GM23338 (cell line): ENCODE measurements at regions not wholly inside any gene's neighbourhood (a gene's known extent, or its start where the extent isn't known, plus 50 kb on each side); places are given as distances from the start of the nearest gene placed in this dataset.

ENCODE experiments used
- ATAC-seq: fragments of 200-7000 bp; cut with Tn5 transposase; 3 replicates; pipeline ENCODE4 v1.9.1; 2020
- DNase-seq: peaks from one replicate; pipeline ENCODE4 v3.0.0-alpha.2; 2015; ENCODE audit warnings: low spot score
- H2AFZ ChIP-seq: fragments of 200-600 bp; sonication (generic); 2 replicates; pipeline ENCODE4 v1.8.0; 2016; ENCODE audit warnings: antibody characterized with exemption, mild to moderate bottlenecking, moderate library complexity
- H3F3A ChIP-seq: fragments of 200-600 bp; sonication (generic); replicated peaks from 2 replicates; pipeline ENCODE4 v1.8.0; 2017; ENCODE audit warnings: antibody characterized with exemption, mixed run types, low read depth
- H3K27ac ChIP-seq: fragments of 200-600 bp; sonication (generic); 2 replicates; pipeline ENCODE4 v1.6.1; 2016; ENCODE audit warnings: low read depth
- H3K27me3 ChIP-seq: fragments of 200-600 bp; sonication (generic); 2 replicates; pipeline ENCODE4 v1.8.0; 2016; ENCODE audit warnings: mild to moderate bottlenecking, mixed run types, moderate library complexity; ENCODE audit not compliant: insufficient read depth
- H3K36me3 ChIP-seq: fragments of 200-600 bp; sonication (generic); 2 replicates; pipeline ENCODE4 v1.8.0; 2016; ENCODE audit warnings: mild to moderate bottlenecking; ENCODE audit not compliant: insufficient read depth
- H3K4me1 ChIP-seq: fragments of 200-600 bp; sonication (generic); 2 replicates; pipeline ENCODE4 v1.8.0; 2016; ENCODE audit warnings: mild to moderate bottlenecking, moderate library complexity; ENCODE audit not compliant: insufficient read depth
- H3K4me2 ChIP-seq: fragments of 200-600 bp; sonication (generic); 2 replicates; pipeline ENCODE4 v1.7.1; 2017; ENCODE audit warnings: mixed run types
- H3K4me3 ChIP-seq: fragments of 200-600 bp; sonication (generic); 2 replicates; pipeline ENCODE4 v1.6.1; 2016; ENCODE audit warnings: mixed run types
- H3K79me2 ChIP-seq: fragments of 200-600 bp; sonication (generic); replicated peaks from 2 replicates; pipeline ENCODE4 v1.8.0; 2017; ENCODE audit warnings: mild to moderate bottlenecking; ENCODE audit not compliant: insufficient read depth
- H3K9me2 ChIP-seq: fragments of 200-600 bp; sonication (generic); 2 replicates; pipeline ENCODE4 v1.8.0; 2017; ENCODE audit not compliant: insufficient read depth
- H4K20me1 ChIP-seq: fragments of 200-600 bp; sonication (generic); replicated peaks from 2 replicates; pipeline ENCODE4 v1.8.0; 2017; ENCODE audit warnings: mild to moderate bottlenecking; ENCODE audit not compliant: insufficient read depth
- H3K27ac Mint-ChIP-seq: 2 replicates; pipeline ENCODE4 v1.8.0; 2020; ENCODE audit warnings: inconsistent platforms, mild to moderate bottlenecking, moderate library complexity, mixed read lengths
- H3K27me3 Mint-ChIP-seq: 3 replicates; pipeline ENCODE4 v1.8.0; 2022; ENCODE audit warnings: low read depth, mild to moderate bottlenecking, moderate library complexity, mixed read lengths, inconsistent platforms; ENCODE audit not compliant: insufficient read depth, poor library complexity
- H3K36me3 Mint-ChIP-seq: 3 replicates; pipeline ENCODE4 v1.8.0; 2021; ENCODE audit warnings: low read depth, mild to moderate bottlenecking, inconsistent platforms, moderate library complexity, mixed read lengths
- H3K4me1 Mint-ChIP-seq: 3 replicates; pipeline ENCODE4 v1.8.0; 2020; ENCODE audit warnings: mild to moderate bottlenecking, inconsistent platforms, mixed read lengths
- H3K4me3 Mint-ChIP-seq: 3 replicates; pipeline ENCODE4 v1.8.0; 2021; ENCODE audit warnings: moderate library complexity, mild to moderate bottlenecking, inconsistent platforms, mixed read lengths
- H3K9me3 Mint-ChIP-seq: 3 replicates; pipeline ENCODE4 v1.8.0; 2020; ENCODE audit warnings: moderate library complexity, mild to moderate bottlenecking, inconsistent platforms, mixed read lengths
- EZH2 ChIP-seq: fragments of 200-600 bp; sonication (generic); IDR thresholded peaks from one replicate; pipeline ENCODE4 v1.8.0; 2017; ENCODE audit warnings: antibody characterized with exemption, mild to moderate bottlenecking, low read depth; ENCODE audit not compliant: unreplicated experiment
- JUNB ChIP-seq: IDR thresholded peaks from one replicate; pipeline ENCODE4 v1.6.1; 2016; ENCODE audit warnings: antibody characterized with exemption; ENCODE audit not compliant: unreplicated experiment
- NANOG ChIP-seq: IDR thresholded peaks from 2 replicates; pipeline ENCODE4 v1.6.1; 2016; ENCODE audit warnings: antibody characterized with exemption, borderline replicate concordance
- STAT1 ChIP-seq: IDR thresholded peaks from one replicate; pipeline ENCODE4 v1.6.1; 2016; ENCODE audit warnings: antibody characterized with exemption; ENCODE audit not compliant: unreplicated experiment
- ZNF114 ChIP-seq: fragments of 250-450 bp; sonication (Bioruptor Pico); IDR thresholded peaks from 2 replicates; pipeline ENCODE4 v1.5.0; 2020; ENCODE audit warnings: mild to moderate bottlenecking, moderate library complexity
- TF ChIP-seq, protein P1 (sequence below): IDR thresholded peaks from 2 replicates; pipeline ENCODE4 v1.6.1; 2016; ENCODE audit warnings: antibody characterized with exemption
- TF ChIP-seq, protein P2 (sequence below): fragments of 250-450 bp; sonication (Bioruptor Pico); IDR thresholded peaks from 2 replicates; pipeline ENCODE4 v1.5.0; 2020; ENCODE audit warnings: mild to moderate bottlenecking, moderate library complexity

DNA sequence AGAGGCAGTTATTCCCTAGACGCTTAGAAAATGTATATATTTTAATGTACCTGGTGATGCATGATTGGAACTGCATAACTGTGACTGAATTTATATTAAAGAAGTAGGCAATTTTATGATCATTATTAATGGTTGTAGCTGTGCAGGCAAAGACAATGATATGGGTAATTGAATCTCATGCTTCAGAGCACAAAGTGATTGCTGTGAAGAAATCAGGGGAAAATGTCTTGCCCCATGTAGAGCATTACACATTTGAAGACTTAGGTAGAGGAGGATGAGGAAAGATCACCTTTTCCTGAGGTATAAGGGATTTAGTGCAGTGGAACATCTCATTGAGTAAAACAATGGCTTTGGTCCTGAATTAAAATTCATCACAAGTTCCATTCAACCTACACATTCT lies 246.8 kb upstream of the DCC start (continued):
- TF ChIP-seq, protein P1, sequence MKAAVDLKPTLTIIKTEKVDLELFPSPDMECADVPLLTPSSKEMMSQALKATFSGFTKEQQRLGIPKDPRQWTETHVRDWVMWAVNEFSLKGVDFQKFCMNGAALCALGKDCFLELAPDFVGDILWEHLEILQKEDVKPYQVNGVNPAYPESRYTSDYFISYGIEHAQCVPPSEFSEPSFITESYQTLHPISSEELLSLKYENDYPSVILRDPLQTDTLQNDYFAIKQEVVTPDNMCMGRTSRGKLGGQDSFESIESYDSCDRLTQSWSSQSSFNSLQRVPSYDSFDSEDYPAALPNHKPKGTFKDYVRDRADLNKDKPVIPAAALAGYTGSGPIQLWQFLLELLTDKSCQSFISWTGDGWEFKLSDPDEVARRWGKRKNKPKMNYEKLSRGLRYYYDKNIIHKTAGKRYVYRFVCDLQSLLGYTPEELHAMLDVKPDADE: no peak
- TF ChIP-seq NANOG: no peak
- TF ChIP-seq, protein P2, sequence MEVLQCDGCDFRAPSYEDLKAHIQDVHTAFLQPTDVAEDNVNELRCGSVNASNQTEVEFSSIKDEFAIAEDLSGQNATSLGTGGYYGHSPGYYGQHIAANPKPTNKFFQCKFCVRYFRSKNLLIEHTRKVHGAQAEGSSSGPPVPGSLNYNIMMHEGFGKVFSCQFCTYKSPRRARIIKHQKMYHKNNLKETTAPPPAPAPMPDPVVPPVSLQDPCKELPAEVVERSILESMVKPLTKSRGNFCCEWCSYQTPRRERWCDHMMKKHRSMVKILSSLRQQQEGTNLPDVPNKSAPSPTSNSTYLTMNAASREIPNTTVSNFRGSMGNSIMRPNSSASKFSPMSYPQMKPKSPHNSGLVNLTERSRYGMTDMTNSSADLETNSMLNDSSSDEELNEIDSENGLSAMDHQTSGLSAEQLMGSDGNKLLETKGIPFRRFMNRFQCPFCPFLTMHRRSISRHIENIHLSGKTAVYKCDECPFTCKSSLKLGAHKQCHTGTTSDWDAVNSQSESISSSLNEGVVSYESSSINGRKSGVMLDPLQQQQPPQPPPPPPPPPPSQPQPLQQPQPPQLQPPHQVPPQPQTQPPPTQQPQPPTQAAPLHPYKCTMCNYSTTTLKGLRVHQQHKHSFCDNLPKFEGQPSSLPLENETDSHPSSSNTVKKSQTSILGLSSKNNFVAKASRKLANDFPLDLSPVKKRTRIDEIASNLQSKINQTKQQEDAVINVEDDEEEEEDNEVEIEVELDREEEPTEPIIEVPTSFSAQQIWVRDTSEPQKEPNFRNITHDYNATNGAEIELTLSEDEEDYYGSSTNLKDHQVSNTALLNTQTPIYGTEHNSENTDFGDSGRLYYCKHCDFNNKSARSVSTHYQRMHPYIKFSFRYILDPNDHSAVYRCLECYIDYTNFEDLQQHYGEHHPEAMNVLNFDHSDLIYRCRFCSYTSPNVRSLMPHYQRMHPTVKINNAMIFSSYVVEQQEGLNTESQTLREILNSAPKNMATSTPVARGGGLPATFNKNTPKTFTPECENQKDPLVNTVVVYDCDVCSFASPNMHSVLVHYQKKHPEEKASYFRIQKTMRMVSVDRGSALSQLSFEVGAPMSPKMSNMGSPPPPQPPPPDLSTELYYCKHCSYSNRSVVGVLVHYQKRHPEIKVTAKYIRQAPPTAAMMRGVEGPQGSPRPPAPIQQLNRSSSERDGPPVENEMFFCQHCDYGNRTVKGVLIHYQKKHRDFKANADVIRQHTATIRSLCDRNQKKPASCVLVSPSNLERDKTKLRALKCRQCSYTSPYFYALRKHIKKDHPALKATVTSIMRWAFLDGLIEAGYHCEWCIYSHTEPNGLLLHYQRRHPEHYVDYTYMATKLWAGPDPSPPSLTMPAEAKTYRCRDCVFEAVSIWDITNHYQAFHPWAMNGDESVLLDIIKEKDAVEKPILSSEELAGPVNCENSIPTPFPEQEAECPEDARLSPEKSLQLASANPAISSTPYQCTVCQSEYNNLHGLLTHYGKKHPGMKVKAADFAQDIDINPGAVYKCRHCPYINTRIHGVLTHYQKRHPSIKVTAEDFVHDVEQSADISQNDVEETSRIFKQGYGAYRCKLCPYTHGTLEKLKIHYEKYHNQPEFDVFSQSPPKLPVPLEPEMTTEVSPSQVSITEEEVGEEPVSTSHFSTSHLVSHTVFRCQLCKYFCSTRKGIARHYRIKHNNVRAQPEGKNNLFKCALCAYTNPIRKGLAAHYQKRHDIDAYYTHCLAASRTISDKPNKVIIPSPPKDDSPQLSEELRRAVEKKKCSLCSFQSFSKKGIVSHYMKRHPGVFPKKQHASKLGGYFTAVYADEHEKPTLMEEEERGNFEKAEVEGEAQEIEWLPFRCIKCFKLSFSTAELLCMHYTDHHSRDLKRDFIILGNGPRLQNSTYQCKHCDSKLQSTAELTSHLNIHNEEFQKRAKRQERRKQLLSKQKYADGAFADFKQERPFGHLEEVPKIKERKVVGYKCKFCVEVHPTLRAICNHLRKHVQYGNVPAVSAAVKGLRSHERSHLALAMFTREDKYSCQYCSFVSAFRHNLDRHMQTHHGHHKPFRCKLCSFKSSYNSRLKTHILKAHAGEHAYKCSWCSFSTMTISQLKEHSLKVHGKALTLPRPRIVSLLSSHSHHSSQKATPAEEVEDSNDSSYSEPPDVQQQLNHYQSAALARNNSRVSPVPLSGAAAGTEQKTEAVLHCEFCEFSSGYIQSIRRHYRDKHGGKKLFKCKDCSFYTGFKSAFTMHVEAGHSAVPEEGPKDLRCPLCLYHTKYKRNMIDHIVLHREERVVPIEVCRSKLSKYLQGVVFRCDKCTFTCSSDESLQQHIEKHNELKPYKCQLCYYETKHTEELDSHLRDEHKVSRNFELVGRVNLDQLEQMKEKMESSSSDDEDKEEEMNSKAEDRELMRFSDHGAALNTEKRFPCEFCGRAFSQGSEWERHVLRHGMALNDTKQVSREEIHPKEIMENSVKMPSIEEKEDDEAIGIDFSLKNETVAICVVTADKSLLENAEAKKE (CRISPR knock-in tag): no peak

DNA sequence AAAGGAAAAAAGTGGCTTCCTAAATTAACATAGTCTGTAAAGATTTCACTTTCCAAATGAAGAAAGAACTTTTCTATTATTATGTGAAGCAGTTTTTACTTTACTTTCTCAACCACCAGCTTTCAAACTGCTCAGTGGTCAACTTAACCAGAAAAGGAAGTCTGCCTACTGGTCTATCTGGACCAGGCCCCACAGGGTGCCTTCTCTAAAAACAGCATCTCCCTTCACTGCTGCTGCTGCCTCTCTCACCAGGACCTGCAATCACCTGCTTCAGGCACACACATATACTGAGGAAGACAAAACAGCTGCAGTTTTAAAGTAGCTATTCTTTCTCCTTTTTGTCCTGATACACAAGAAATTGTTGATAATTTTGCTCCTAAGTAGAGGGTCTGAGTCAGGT lies 221.3 kb upstream of the DCC start:
- Mint-ChIP-seq H3K27ac (no peak overlapping the region), H3K4me1 (peaks cover 4% of the 10 kb centered on the region; the same call in 2 of the 3 replicates), H3K27me3 (no peaks in the 10 kb centered on the region), H3K4me3 (no peak overlapping the region), H3K9me3 (no peaks in the 10 kb centered on the region), H3K36me3 (no peaks in the 10 kb centered on the region)
- Histone ChIP-seq H3K27me3 (no peaks in the 10 kb centered on the region), H3K36me3 (no peaks in the 10 kb centered on the region), H3K4me3 (no peak overlapping the region), H3F3A (no peaks in the 10 kb centered on the region), H3K79me2 (no peaks in the 10 kb centered on the region), H4K20me1 (no peaks in the 10 kb centered on the region), H3K9me2 (no peaks in the 10 kb centered on the region), H3K4me1 (no peaks in the 10 kb centered on the region), H2AFZ (no peak overlapping the region), H3K4me2 (no peak overlapping the region), H3K27ac (no peak overlapping the region)
- TF ChIP-seq ZNF114 (CRISPR knock-in tag) (no peak), JUNB (no peak), NANOG (no peak), STAT1 (no peak), EZH2 (no peak)
- TF ChIP-seq, protein P1: no peak
- DNase-seq (no peak), ATAC-seq (no peak)
